SK-N-MC (cell line): ENCODE measurements at regions not wholly inside any gene's neighbourhood (a gene's known extent, or its start where the extent isn't known, plus 50 kb on each side); places are given as distances from the start of the nearest gene placed in this dataset.

Experiments
- DNase-seq: peaks from one replicate; pipeline ENCODE4 v3.0.0-alpha.2; 2011; ENCODE audit warnings: low read depth, low spot score
- H3K27ac ChIP-seq: fragments of 200-600 bp; sonication (generic); 2 replicates; pipeline ENCODE4 v1.5.1; 2016; ENCODE audit warnings: mixed run types
- H3K36me3 ChIP-seq: fragments of 200-600 bp; sonication (generic); 2 replicates; pipeline ENCODE4 v1.6.1; 2017; ENCODE audit warnings: antibody characterized with exemption, low read length, mixed read lengths; ENCODE audit not compliant: insufficient read depth
- H3K4me3 ChIP-seq: fragments of 200-600 bp; sonication (generic); 2 replicates; pipeline ENCODE4 v1.5.1; 2016
- H3K9ac ChIP-seq: fragments of 200-600 bp; sonication (generic); 2 replicates; pipeline ENCODE4 v1.8.0; 2017; ENCODE audit warnings: mixed run types, mixed read lengths; ENCODE audit not compliant: insufficient read length
- H3K9me3 ChIP-seq: fragments of 200-600 bp; sonication (generic); 2 replicates; pipeline ENCODE4 v1.6.1; 2017; ENCODE audit warnings: low read depth, mild to moderate bottlenecking, antibody characterized with exemption, low read length, moderate library complexity, mixed read lengths
- EZH2 ChIP-seq: fragments of 200-600 bp; sonication (generic); IDR thresholded peaks from one replicate; pipeline ENCODE4 v1.6.1; 2017; ENCODE audit warnings: antibody characterized with exemption
- FOXP2 ChIP-seq: optimal IDR thresholded peaks from 2 replicates; pipeline ENCODE3; 2011; ENCODE audit warnings: mild to moderate bottlenecking, moderate library complexity; ENCODE audit not compliant: insufficient read depth; ENCODE audit errors: extremely low read length, control extremely low read depth
- POLR2AphosphoS5 ChIP-seq: IDR thresholded peaks from 2 replicates; pipeline ENCODE4 v1.6.1; 2012; ENCODE audit warnings: mild to moderate bottlenecking, low read depth, low read length, borderline replicate concordance

GRCh38 chr20:57780906-57781305, 71.1 kb upstream of the PMEPA1 start:
- DNase-seq: no peak
- no peaks in the 10 kb centered on the region for H3K36me3 ChIP-seq
- H3K9me3 ChIP-seq: no peaks in the 10 kb centered on the region
- TF ChIP-seq FOXP2 (no peak), POLR2AphosphoS5 (no peak), EZH2 (no peak)
- no peak overlapping the region for H3K4me3 ChIP-seq
- H3K9ac ChIP-seq: no peak overlapping the region
- H3K27ac ChIP-seq: no peak overlapping the region

- TF ChIP-seq EZH2 (no peak), POLR2AphosphoS5 (no peak), FOXP2 (no peak)
- Histone ChIP-seq H3K27ac (no peak overlapping the region), H3K4me3 (no peak overlapping the region), H3K9me3 (no peaks in the 10 kb centered on the region), H3K36me3 (no peaks in the 10 kb centered on the region), H3K9ac (no peak overlapping the region)
- no peak for DNase-seq
Measured at GRCh38 chr20:57780398-57780797, 70.6 kb upstream of the PMEPA1 start.

DNA sequence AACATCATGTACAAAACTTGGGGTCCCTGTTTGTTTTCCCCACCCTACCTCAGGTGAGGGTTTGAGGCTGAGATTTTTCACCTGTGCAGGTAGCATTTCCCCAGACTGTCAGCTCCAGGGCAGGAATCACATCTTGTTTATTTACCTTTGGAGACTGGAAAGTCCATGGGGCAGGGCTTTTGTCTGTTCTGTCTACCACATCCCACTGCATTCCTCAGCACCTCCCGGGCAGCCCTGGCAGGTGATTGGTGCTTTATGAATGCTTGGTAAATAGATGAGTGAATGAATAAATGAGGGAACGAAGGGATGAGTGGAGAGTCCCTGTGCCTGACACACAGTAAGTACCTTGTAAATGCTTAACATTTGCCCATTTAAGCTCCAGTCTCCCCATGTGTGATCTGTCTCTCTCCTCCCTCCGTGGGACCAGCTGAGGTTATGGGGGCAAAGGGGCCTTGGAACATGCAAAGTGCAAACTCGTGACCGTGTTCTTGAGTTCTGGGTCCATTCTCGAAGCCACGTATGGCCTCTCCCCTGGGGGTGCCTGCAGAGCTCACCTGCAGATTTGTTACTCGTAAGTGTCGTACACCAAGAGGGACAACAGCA, 69.7 kb upstream of the PMEPA1 start:
- H3K4me3 ChIP-seq: no peak overlapping the region
- no peaks in the 10 kb centered on the region for H3K9me3 ChIP-seq
- no peak for DNase-seq
- no peak overlapping the region for H3K27ac ChIP-seq
- TF ChIP-seq EZH2: no peak
- TF ChIP-seq FOXP2: no peak
- no peak for TF ChIP-seq POLR2AphosphoS5
- no peaks in the 10 kb centered on the region for H3K36me3 ChIP-seq
- H3K9ac ChIP-seq: no peak overlapping the region

DNA sequence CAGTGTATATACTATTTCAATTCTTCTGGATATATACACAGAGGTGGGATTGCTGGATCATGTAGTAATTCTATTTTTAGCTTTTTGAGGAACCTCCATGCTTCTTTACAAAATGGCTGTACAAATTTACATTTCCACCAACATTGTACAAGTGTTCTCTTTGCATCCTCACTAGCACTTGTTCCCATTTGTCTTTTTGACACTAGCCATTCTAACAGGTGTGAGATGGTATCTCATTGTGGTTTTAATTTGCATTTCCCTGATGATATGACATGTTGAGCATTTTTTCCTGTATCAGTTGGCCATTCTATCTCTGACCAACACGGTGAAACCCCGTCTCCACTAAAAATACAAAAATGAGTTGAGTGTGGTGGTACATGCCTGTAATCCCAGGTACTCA, 68.1 kb upstream of the PMEPA1 start:
- TF ChIP-seq POLR2AphosphoS5: no peak
- Histone ChIP-seq H3K9me3 (no peaks in the 10 kb centered on the region), H3K4me3 (no peak overlapping the region), H3K27ac (no peak overlapping the region), H3K36me3 (no peaks in the 10 kb centered on the region), H3K9ac (no peak overlapping the region)
- no peak for DNase-seq

- no peak for TF ChIP-seq FOXP2
- no peak for DNase-seq
Measured at GRCh38 chr20:57774951-57775350, 65.1 kb upstream of the PMEPA1 start.

DNA sequence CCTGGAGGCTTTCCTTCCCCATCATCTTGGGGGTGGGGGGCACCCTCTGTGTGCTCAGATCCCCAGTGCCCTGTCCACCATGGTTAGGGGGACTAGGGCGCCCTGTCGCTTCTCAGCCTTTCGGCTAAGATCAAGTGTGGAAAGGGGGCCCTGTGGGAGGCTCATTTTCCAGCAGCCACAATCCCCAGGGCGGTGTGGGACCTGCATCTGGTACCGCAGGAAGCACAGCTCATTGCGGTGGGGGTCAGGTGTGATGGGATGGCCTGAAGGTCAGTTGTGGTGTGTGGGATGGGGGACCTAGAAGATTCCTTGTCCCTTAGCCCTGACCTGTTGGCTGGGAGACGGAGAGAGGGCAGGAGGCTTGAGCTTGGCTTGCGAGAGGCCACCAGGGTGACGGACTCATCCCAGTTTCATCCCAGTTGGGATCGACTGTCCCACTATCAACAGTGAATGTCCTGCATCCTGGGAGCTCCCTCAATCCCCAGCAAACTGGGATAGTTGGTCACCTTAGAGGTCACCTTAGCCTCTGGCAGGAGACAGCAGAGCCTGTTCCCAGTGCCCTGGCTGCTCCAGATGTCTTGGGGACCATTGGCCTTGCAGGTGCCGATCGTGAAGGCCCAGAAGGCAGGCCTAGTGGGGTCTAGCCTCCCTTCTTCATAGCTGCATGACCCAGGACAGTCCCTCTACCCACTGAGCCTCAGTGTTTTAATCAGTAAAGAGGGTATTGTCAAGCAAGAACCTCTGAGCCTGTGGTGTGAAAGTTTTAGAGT, 64.5 kb upstream of the PMEPA1 start:
- no peak for DNase-seq
- no peaks in the 10 kb centered on the region for H3K36me3 ChIP-seq
- no peak overlapping the region for H3K4me3 ChIP-seq
- no peaks in the 10 kb centered on the region for H3K9me3 ChIP-seq
- no peak overlapping the region for H3K27ac ChIP-seq
- no peak overlapping the region for H3K9ac ChIP-seq
- TF ChIP-seq POLR2AphosphoS5 (no peak), FOXP2 (no peak), EZH2 (no peak)

More at GRCh38 chr20:57774951-57775350, 65.1 kb upstream of the PMEPA1 start:
- Histone ChIP-seq H3K27ac (no peak overlapping the region), H3K36me3 (no peaks in the 10 kb centered on the region), H3K9ac (no peak overlapping the region), H3K9me3 (no peaks in the 10 kb centered on the region), H3K4me3 (no peak overlapping the region)

GRCh38 chr20:57773059-57773815, 63.4 kb upstream of the PMEPA1 start:
- no peak for DNase-seq
- Histone ChIP-seq H3K27ac (no peak overlapping the region), H3K4me3 (no peak overlapping the region), H3K9ac (no peak overlapping the region), H3K9me3 (no peaks in the 10 kb centered on the region), H3K36me3 (no peaks in the 10 kb centered on the region)
- no peak for TF ChIP-seq POLR2AphosphoS5
- no peak for TF ChIP-seq EZH2
- TF ChIP-seq FOXP2: no peak

GRCh38 chr20:57772349-57772964, 62.6 kb upstream of the PMEPA1 start:
- no peaks in the 10 kb centered on the region for H3K9me3 ChIP-seq
- no peak for TF ChIP-seq EZH2
- TF ChIP-seq FOXP2: no peak
- no peak for TF ChIP-seq POLR2AphosphoS5
- no peak overlapping the region for H3K27ac ChIP-seq
- no peak for DNase-seq
- H3K9ac ChIP-seq: no peak overlapping the region
- H3K36me3 ChIP-seq: no peaks in the 10 kb centered on the region
- no peak overlapping the region for H3K4me3 ChIP-seq
